ENCODE measurements at regions not wholly inside any gene's neighbourhood (a gene's known extent, or its start where the extent isn't known, plus 50 kb on each side); places are given as distances from the start of the nearest gene placed in this dataset.

GRCh38 chr6:156701966-156702365, 75.2 kb upstream of the ARID1B start:
- TF ChIP-seq CTCF (conservative IDR thresholded peaks at IDR 0.05; ENCODE audit: low read depth, low read length) (no peak), RFX5 (IDR thresholded peaks at IDR 0.05; ENCODE audit: low read depth, low read length) (no peak), BHLHE40 (IDR thresholded peaks at IDR 0.05; ENCODE audit: low read depth, low read length) (no peak), RAD21 (IDR thresholded peaks at IDR 0.05; ENCODE audit: low read length) (no peak), RCOR1 (IDR thresholded peaks at IDR 0.05; ENCODE audit: insufficient replicate concordance, low read length) (no peak), POLR2A (IDR thresholded peaks at IDR 0.05; ENCODE audit: low read depth, low read length) (no peak), USF2 (IDR thresholded peaks at IDR 0.05; ENCODE audit: low read depth, low read length) (no peak), MXI1 (IDR thresholded peaks at IDR 0.05; ENCODE audit: borderline replicate concordance, low read depth, low read length) (no peak), MAFK (IDR thresholded peaks at IDR 0.05; ENCODE audit: low read depth, low read length) (no peak), CEBPB (IDR thresholded peaks at IDR 0.05; ENCODE audit: low read depth, low read length) (no peak), MAZ (IDR thresholded peaks at IDR 0.05; ENCODE audit: borderline replicate concordance, low read depth, low read length) (no peak)
